GM12865 (cell line): ENCODE measurements at regions not wholly inside any gene's neighbourhood (a gene's known extent, or its start where the extent isn't known, plus 50 kb on each side); places are given as distances from the start of the nearest gene placed in this dataset.

Source experiments
- DNase-seq: peaks from one replicate; pipeline ENCODE4 v3.0.0; 2010; ENCODE audit warnings: low read depth
- H3K4me3 ChIP-seq: 2 replicates; pipeline ENCODE4 v1.5.1; 2011; ENCODE audit warnings: mild to moderate bottlenecking, low read depth, low read length, control low read depth
- CTCF ChIP-seq: IDR thresholded peaks from 2 replicates; pipeline ENCODE4 v1.5.1; 2011; ENCODE audit warnings: low read length, control low read depth, low read depth, inconsistent platforms; ENCODE audit not compliant: insufficient read depth; ENCODE audit errors: missing control alignments

GRCh38 chr3:73243740-73244139 lies 182.3 kb downstream of the EBLN2 start:
- no peak for DNase-seq
- no peak for TF ChIP-seq CTCF
- H3K4me3 ChIP-seq: no peak overlapping the region

GRCh38 chr3:73245459-73245858 lies 184.0 kb downstream of the EBLN2 start:
- DNase-seq: no peak
- TF ChIP-seq CTCF: no peak
- no peak overlapping the region for H3K4me3 ChIP-seq

- DNase-seq: no peak
- no peak for TF ChIP-seq CTCF
- H3K4me3 ChIP-seq: no peak overlapping the region
Measured at GRCh38 chr3:73249047-73249446, 187.6 kb downstream of the EBLN2 start.

GRCh38 chr3:73254062-73254461 lies 192.6 kb downstream of the EBLN2 start:
- no peak overlapping the region for H3K4me3 ChIP-seq
- no peak for DNase-seq
- no peak for TF ChIP-seq CTCF

- no peak for DNase-seq
- no peak overlapping the region for H3K4me3 ChIP-seq
- no peak for TF ChIP-seq CTCF
Measured at GRCh38 chr3:73255609-73256029, 194.2 kb downstream of the EBLN2 start.

GRCh38 chr3:73257186-73257585 lies 195.7 kb downstream of the EBLN2 start:
- no peak for DNase-seq
- no peak for TF ChIP-seq CTCF
- H3K4me3 ChIP-seq: no peak overlapping the region

- no peak for TF ChIP-seq CTCF
- H3K4me3 ChIP-seq: no peak overlapping the region
- no peak for DNase-seq
Measured at GRCh38 chr3:73258057-73258456, 196.6 kb downstream of the EBLN2 start.
